GM23338 (cell line): ENCODE measurements at regions not wholly inside any gene's neighbourhood (a gene's known extent, or its start where the extent isn't known, plus 50 kb on each side); places are given as distances from the start of the nearest gene placed in this dataset.

Source experiments
- ATAC-seq: fragments of 200-7000 bp; cut with Tn5 transposase; 3 replicates; pipeline ENCODE4 v1.9.1; 2020
- DNase-seq: peaks from one replicate; pipeline ENCODE4 v3.0.0-alpha.2; 2015; ENCODE audit warnings: low spot score
- H2AFZ ChIP-seq: fragments of 200-600 bp; sonication (generic); 2 replicates; pipeline ENCODE4 v1.8.0; 2016; ENCODE audit warnings: antibody characterized with exemption, mild to moderate bottlenecking, moderate library complexity
- H3F3A ChIP-seq: fragments of 200-600 bp; sonication (generic); replicated peaks from 2 replicates; pipeline ENCODE4 v1.8.0; 2017; ENCODE audit warnings: antibody characterized with exemption, mixed run types, low read depth
- H3K27ac ChIP-seq: fragments of 200-600 bp; sonication (generic); 2 replicates; pipeline ENCODE4 v1.6.1; 2016; ENCODE audit warnings: low read depth
- H3K27me3 ChIP-seq: fragments of 200-600 bp; sonication (generic); 2 replicates; pipeline ENCODE4 v1.8.0; 2016; ENCODE audit warnings: mild to moderate bottlenecking, mixed run types, moderate library complexity; ENCODE audit not compliant: insufficient read depth
- H3K36me3 ChIP-seq: fragments of 200-600 bp; sonication (generic); 2 replicates; pipeline ENCODE4 v1.8.0; 2016; ENCODE audit warnings: mild to moderate bottlenecking; ENCODE audit not compliant: insufficient read depth
- H3K4me1 ChIP-seq: fragments of 200-600 bp; sonication (generic); 2 replicates; pipeline ENCODE4 v1.8.0; 2016; ENCODE audit warnings: mild to moderate bottlenecking, moderate library complexity; ENCODE audit not compliant: insufficient read depth
- H3K4me2 ChIP-seq: fragments of 200-600 bp; sonication (generic); 2 replicates; pipeline ENCODE4 v1.7.1; 2017; ENCODE audit warnings: mixed run types
- H3K4me3 ChIP-seq: fragments of 200-600 bp; sonication (generic); 2 replicates; pipeline ENCODE4 v1.6.1; 2016; ENCODE audit warnings: mixed run types
- H3K79me2 ChIP-seq: fragments of 200-600 bp; sonication (generic); replicated peaks from 2 replicates; pipeline ENCODE4 v1.8.0; 2017; ENCODE audit warnings: mild to moderate bottlenecking; ENCODE audit not compliant: insufficient read depth
- H3K9me2 ChIP-seq: fragments of 200-600 bp; sonication (generic); 2 replicates; pipeline ENCODE4 v1.8.0; 2017; ENCODE audit not compliant: insufficient read depth
- H4K20me1 ChIP-seq: fragments of 200-600 bp; sonication (generic); replicated peaks from 2 replicates; pipeline ENCODE4 v1.8.0; 2017; ENCODE audit warnings: mild to moderate bottlenecking; ENCODE audit not compliant: insufficient read depth
- H3K27ac Mint-ChIP-seq: 2 replicates; pipeline ENCODE4 v1.8.0; 2020; ENCODE audit warnings: inconsistent platforms, mild to moderate bottlenecking, moderate library complexity, mixed read lengths
- H3K27me3 Mint-ChIP-seq: 3 replicates; pipeline ENCODE4 v1.8.0; 2022; ENCODE audit warnings: low read depth, mild to moderate bottlenecking, moderate library complexity, mixed read lengths, inconsistent platforms; ENCODE audit not compliant: insufficient read depth, poor library complexity
- H3K36me3 Mint-ChIP-seq: 3 replicates; pipeline ENCODE4 v1.8.0; 2021; ENCODE audit warnings: low read depth, mild to moderate bottlenecking, inconsistent platforms, moderate library complexity, mixed read lengths
- H3K4me1 Mint-ChIP-seq: 3 replicates; pipeline ENCODE4 v1.8.0; 2020; ENCODE audit warnings: mild to moderate bottlenecking, inconsistent platforms, mixed read lengths
- H3K4me3 Mint-ChIP-seq: 3 replicates; pipeline ENCODE4 v1.8.0; 2021; ENCODE audit warnings: moderate library complexity, mild to moderate bottlenecking, inconsistent platforms, mixed read lengths
- H3K9me3 Mint-ChIP-seq: 3 replicates; pipeline ENCODE4 v1.8.0; 2020; ENCODE audit warnings: moderate library complexity, mild to moderate bottlenecking, inconsistent platforms, mixed read lengths
- CREB1 ChIP-seq: fragments of 250-450 bp; sonication (Bioruptor Pico); IDR thresholded peaks from 2 replicates; pipeline ENCODE4 v1.5.0; 2020; ENCODE audit warnings: low read depth, mild to moderate bottlenecking, moderate library complexity
- EZH2 ChIP-seq: fragments of 200-600 bp; sonication (generic); IDR thresholded peaks from one replicate; pipeline ENCODE4 v1.8.0; 2017; ENCODE audit warnings: antibody characterized with exemption, mild to moderate bottlenecking, low read depth; ENCODE audit not compliant: unreplicated experiment
- EZH2phosphoT487 ChIP-seq: fragments of 200-600 bp; sonication (generic); IDR thresholded peaks from one replicate; pipeline ENCODE4 v1.8.1; 2018; ENCODE audit warnings: antibody characterized with exemption; ENCODE audit not compliant: unreplicated experiment
- JUNB ChIP-seq: IDR thresholded peaks from one replicate; pipeline ENCODE4 v1.6.1; 2016; ENCODE audit warnings: antibody characterized with exemption; ENCODE audit not compliant: unreplicated experiment
- NANOG ChIP-seq: IDR thresholded peaks from 2 replicates; pipeline ENCODE4 v1.6.1; 2016; ENCODE audit warnings: antibody characterized with exemption, borderline replicate concordance
- POLR2AphosphoS5 ChIP-seq: IDR thresholded peaks from 2 replicates; pipeline ENCODE4 v1.6.1; 2016; ENCODE audit warnings: antibody characterized with exemption, low read depth
- STAT1 ChIP-seq: IDR thresholded peaks from one replicate; pipeline ENCODE4 v1.6.1; 2016; ENCODE audit warnings: antibody characterized with exemption; ENCODE audit not compliant: unreplicated experiment
- ZNF114 ChIP-seq: fragments of 250-450 bp; sonication (Bioruptor Pico); IDR thresholded peaks from 2 replicates; pipeline ENCODE4 v1.5.0; 2020; ENCODE audit warnings: mild to moderate bottlenecking, moderate library complexity
- ZNF331 ChIP-seq: fragments of 250-450 bp; sonication (Bioruptor Pico); IDR thresholded peaks from 2 replicates; pipeline ENCODE4 v1.5.0; 2020; ENCODE audit warnings: low read depth, mild to moderate bottlenecking, moderate library complexity
- ZNF462 ChIP-seq: fragments of 250-450 bp; sonication (Bioruptor Pico); IDR thresholded peaks from 2 replicates; pipeline ENCODE4 v1.5.0; 2020; ENCODE audit warnings: mild to moderate bottlenecking, moderate library complexity
- TF ChIP-seq, protein P1 (sequence below): IDR thresholded peaks from 2 replicates; pipeline ENCODE4 v1.6.1; 2016; ENCODE audit warnings: antibody characterized with exemption
- TF ChIP-seq, protein P2 (sequence below): IDR thresholded peaks from one replicate; pipeline ENCODE4 v1.6.1; 2018; ENCODE audit warnings: antibody characterized with exemption; ENCODE audit not compliant: unreplicated experiment
- TF ChIP-seq, protein P3 (sequence below), 2 experiments: fragments of 200-600 bp in 1 of 2; sonication (generic) in 1 of 2; conservative IDR thresholded peaks; 2 replicates each; pipeline versions ENCODE4 v1.5.1 to v1.6.1; 2016 to 2017; ENCODE audit warnings: antibody characterized with exemption in 2 of 2, low read depth in 2 of 2, mild to moderate bottlenecking in 2 of 2, moderate library complexity in 1 of 2

- Histone ChIP-seq H3K4me2 (no peak overlapping the region), H3F3A (no peaks in the 10 kb centered on the region), H3K4me1 (no peaks in the 10 kb centered on the region), H3K36me3 (no peaks in the 10 kb centered on the region), H3K79me2 (no peaks in the 10 kb centered on the region), H3K27me3 (no peaks in the 10 kb centered on the region), H3K27ac (no peak overlapping the region), H3K9me2 (0 out of 2 replicates have a peak, but pooled peaks cover 12% of the 10 kb centered on the region), H2AFZ (no peak overlapping the region), H4K20me1 (no peaks in the 10 kb centered on the region), H3K4me3 (no peak overlapping the region)
- H3K27ac Mint-ChIP-seq, result no peak overlapping the region
- H3K36me3 Mint-ChIP-seq, result no peaks in the 10 kb centered on the region
- ATAC-seq (no peak), DNase-seq (no peak)
- no peak overlapping the region for H3K4me3 Mint-ChIP-seq
- 0 out of 3 replicates have a peak, but pooled peaks cover 2% of the 10 kb centered on the region for H3K9me3 Mint-ChIP-seq
- TF ChIP-seq JUNB, result no peak
- no peak for TF ChIP-seq EZH2
- no peak for TF ChIP-seq ZNF331 (CRISPR knock-in tag)
- TF ChIP-seq ZNF462 (CRISPR knock-in tag), result no peak
- no peak for TF ChIP-seq ZNF114 (CRISPR knock-in tag)
- TF ChIP-seq, protein P1, sequence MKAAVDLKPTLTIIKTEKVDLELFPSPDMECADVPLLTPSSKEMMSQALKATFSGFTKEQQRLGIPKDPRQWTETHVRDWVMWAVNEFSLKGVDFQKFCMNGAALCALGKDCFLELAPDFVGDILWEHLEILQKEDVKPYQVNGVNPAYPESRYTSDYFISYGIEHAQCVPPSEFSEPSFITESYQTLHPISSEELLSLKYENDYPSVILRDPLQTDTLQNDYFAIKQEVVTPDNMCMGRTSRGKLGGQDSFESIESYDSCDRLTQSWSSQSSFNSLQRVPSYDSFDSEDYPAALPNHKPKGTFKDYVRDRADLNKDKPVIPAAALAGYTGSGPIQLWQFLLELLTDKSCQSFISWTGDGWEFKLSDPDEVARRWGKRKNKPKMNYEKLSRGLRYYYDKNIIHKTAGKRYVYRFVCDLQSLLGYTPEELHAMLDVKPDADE, result no peak
- no peak for TF ChIP-seq EZH2phosphoT487
- TF ChIP-seq, protein P2, sequence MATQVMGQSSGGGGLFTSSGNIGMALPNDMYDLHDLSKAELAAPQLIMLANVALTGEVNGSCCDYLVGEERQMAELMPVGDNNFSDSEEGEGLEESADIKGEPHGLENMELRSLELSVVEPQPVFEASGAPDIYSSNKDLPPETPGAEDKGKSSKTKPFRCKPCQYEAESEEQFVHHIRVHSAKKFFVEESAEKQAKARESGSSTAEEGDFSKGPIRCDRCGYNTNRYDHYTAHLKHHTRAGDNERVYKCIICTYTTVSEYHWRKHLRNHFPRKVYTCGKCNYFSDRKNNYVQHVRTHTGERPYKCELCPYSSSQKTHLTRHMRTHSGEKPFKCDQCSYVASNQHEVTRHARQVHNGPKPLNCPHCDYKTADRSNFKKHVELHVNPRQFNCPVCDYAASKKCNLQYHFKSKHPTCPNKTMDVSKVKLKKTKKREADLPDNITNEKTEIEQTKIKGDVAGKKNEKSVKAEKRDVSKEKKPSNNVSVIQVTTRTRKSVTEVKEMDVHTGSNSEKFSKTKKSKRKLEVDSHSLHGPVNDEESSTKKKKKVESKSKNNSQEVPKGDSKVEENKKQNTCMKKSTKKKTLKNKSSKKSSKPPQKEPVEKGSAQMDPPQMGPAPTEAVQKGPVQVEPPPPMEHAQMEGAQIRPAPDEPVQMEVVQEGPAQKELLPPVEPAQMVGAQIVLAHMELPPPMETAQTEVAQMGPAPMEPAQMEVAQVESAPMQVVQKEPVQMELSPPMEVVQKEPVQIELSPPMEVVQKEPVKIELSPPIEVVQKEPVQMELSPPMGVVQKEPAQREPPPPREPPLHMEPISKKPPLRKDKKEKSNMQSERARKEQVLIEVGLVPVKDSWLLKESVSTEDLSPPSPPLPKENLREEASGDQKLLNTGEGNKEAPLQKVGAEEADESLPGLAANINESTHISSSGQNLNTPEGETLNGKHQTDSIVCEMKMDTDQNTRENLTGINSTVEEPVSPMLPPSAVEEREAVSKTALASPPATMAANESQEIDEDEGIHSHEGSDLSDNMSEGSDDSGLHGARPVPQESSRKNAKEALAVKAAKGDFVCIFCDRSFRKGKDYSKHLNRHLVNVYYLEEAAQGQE, result no peak
- TF ChIP-seq NANOG, result no peak
- TF ChIP-seq CREB1, result no peak
- TF ChIP-seq STAT1, result no peak
- no peak for TF ChIP-seq POLR2AphosphoS5
- TF ChIP-seq, protein P3, sequence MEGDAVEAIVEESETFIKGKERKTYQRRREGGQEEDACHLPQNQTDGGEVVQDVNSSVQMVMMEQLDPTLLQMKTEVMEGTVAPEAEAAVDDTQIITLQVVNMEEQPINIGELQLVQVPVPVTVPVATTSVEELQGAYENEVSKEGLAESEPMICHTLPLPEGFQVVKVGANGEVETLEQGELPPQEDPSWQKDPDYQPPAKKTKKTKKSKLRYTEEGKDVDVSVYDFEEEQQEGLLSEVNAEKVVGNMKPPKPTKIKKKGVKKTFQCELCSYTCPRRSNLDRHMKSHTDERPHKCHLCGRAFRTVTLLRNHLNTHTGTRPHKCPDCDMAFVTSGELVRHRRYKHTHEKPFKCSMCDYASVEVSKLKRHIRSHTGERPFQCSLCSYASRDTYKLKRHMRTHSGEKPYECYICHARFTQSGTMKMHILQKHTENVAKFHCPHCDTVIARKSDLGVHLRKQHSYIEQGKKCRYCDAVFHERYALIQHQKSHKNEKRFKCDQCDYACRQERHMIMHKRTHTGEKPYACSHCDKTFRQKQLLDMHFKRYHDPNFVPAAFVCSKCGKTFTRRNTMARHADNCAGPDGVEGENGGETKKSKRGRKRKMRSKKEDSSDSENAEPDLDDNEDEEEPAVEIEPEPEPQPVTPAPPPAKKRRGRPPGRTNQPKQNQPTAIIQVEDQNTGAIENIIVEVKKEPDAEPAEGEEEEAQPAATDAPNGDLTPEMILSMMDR (conservative IDR thresholded peaks at IDR 0.05; ENCODE audit: low read depth in 2 of 2), result no peak
- no peaks in the 10 kb centered on the region for H3K27me3 Mint-ChIP-seq
- H3K4me1 Mint-ChIP-seq, result no peaks in the 10 kb centered on the region
Measured at GRCh38 chr16:79838496-79839259, 238.1 kb upstream of the MAF start.
